ENCODE measurements at regions not wholly inside any gene's neighbourhood (a gene's known extent, or its start where the extent isn't known, plus 50 kb on each side); places are given as distances from the start of the nearest gene placed in this dataset.
"Not testable (repeated sequence)": the region's sequence is repeated elsewhere in the genome, so short reads cannot be mapped to it uniquely, and the experiment has no call there.

DNA sequence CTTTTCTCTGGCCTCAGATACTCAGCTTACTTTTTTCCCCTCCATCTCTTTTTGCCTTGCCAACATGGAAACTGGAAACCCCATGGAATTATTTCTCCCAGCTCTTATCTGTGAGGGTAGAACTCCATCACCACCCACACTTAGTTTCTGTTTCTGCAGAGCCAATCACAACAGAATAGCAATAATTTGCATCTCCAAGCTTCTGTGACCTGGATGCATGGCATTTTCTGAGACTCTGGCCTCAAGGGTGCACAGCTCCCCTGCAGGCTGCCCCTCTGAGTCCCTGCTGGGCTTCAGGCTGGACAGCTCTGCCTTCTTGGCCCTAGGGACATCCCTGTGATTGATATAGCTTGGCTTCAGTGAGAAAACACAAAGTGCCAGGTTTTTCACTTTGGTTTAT lies 316.5 kb upstream of the FZD8 start:
- H3K9ac ChIP-seq (ENCODE audit: control insufficient read depth, insufficient read depth, low read length); H3K4me2 ChIP-seq (ENCODE audit: control insufficient read depth, insufficient read depth); H4K20me1 ChIP-seq (ENCODE audit: control insufficient read depth, insufficient read depth); CTCF ChIA-PET; H3K27me3 ChIP-seq (replicated peaks in 1 of 2; ENCODE audit: control insufficient read depth in 2 of 2, insufficient read depth in 2 of 2, low read length in 1 of 2); H3K36me3 ChIP-seq (ENCODE audit: control insufficient read depth in 2 of 2, insufficient read depth in 2 of 2, low read length in 1 of 2); H2AFZ ChIP-seq (ENCODE audit: control insufficient read depth, low read depth, low read length); DNase-seq (ENCODE audit: low read depth, low spot score); H3K9me3 ChIP-seq (replicated peaks; ENCODE audit: control insufficient read depth, insufficient read depth, low read length); H3K79me2 ChIP-seq (ENCODE audit: control insufficient read depth, insufficient read depth, low read length); H3K27ac ChIP-seq (ENCODE audit: control insufficient read depth, insufficient read depth); in situ Hi-C loops (cut with MboI); FAIRE-seq; H3K4me3 ChIP-seq; intact Hi-C loops (cut with micrococcal nuclease; ENCODE audit: unreplicated experiment); BruUV-seq (replicated peaks); H3K4me1 ChIP-seq (ENCODE audit: control insufficient read depth, insufficient read depth, low read length); ATAC-seq: not testable (repeated sequence)
- ChIA-PET RAD21 (ENCODE audit: unreplicated experiment) (interaction anchor here (0.6 kb wide), 1 partner anchor 182 kb away, joined by 3 read pairs; no protein-coding TSS in a partner anchor), SMC1A (ENCODE audit: uncharacterized antibody, unreplicated experiment) (interaction anchor here (0.8 kb wide), 1 partner anchor 36 kb away, joined by 3 read pairs; no protein-coding TSS in a partner anchor), POLR2A (interaction anchor here (0.6 kb wide), 1 partner anchor 12 kb away, joined by 3 read pairs; no protein-coding TSS in a partner anchor)

DNA sequence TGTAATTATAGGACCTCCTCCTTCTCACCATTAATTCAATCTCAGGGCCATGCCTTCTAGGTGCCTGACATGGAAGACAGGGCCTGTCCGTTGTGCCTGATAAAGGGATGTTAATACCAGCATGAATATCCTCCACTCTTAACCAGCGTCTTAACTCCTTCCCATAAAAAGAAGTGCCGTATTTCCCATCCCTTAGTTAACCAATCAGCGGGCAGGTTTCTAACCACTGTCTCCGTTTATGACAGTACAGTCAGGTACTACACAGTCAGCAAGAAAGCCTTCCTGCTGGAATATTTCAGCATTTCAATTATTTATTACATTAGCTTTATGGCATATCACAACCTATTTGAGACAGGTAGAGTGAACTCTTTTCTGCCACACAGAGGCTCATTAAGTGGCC lies 308.6 kb upstream of the FZD8 start:
- Histone ChIP-seq H3K4me2 (ENCODE audit: control insufficient read depth, insufficient read depth) (no peak overlapping the region), H4K20me1 (ENCODE audit: control insufficient read depth, insufficient read depth) (no peaks in the 10 kb centered on the region), H3K79me2 (ENCODE audit: control insufficient read depth, insufficient read depth, low read length) (no peaks in the 10 kb centered on the region), H3K36me3 (ENCODE audit: control insufficient read depth in 2 of 2, insufficient read depth in 2 of 2, low read length in 1 of 2) (no peaks in the 10 kb centered on the region), H3K4me1 (ENCODE audit: control insufficient read depth, insufficient read depth, low read length) (no peaks in the 10 kb centered on the region), H3K4me3 (no peak overlapping the region), H3K27ac (ENCODE audit: control insufficient read depth, insufficient read depth) (no peak overlapping the region), H3K9me3 (replicated peaks; ENCODE audit: control insufficient read depth, insufficient read depth, low read length) (no peaks in the 10 kb centered on the region), H3K9ac (ENCODE audit: control insufficient read depth, insufficient read depth, low read length) (no peak overlapping the region), H2AFZ (ENCODE audit: control insufficient read depth, low read depth, low read length) (no peak overlapping the region), H3K27me3 (replicated peaks in 1 of 2; ENCODE audit: control insufficient read depth in 2 of 2, insufficient read depth in 2 of 2, low read length in 1 of 2) (no peaks in the 10 kb centered on the region)
- SMC1A ChIA-PET (ENCODE audit: uncharacterized antibody, unreplicated experiment): no interaction called here
- POLR2A ChIA-PET: no interaction called here
- intact Hi-C loops (cut with micrococcal nuclease; ENCODE audit: unreplicated experiment): no loop called here
- ATAC-seq (no peak), FAIRE-seq (no peak), DNase-seq (ENCODE audit: low read depth, low spot score) (no peak)
- RAD21 ChIA-PET (ENCODE audit: unreplicated experiment): no interaction called here
- 19% methylated on average over 5 of the region's 5 CpGs for WGBS (ENCODE audit: insufficient coverage, insufficient replicate concordance, low lambda C conversion rate, missing lambda C conversion rate)
- in situ Hi-C loops (cut with MboI): no loop called here
- no TSS peak for BruUV-seq (replicated peaks)
- CTCF ChIA-PET: no interaction called here
- no peak for TF ChIP-seq RFX5 (IDR thresholded peaks at IDR 0.05; ENCODE audit: low read depth, low read length)
- no peak for TF ChIP-seq BRCA1 (IDR thresholded peaks at IDR 0.05; ENCODE audit: low read depth, low read length)
- TF ChIP-seq, protein P1, sequence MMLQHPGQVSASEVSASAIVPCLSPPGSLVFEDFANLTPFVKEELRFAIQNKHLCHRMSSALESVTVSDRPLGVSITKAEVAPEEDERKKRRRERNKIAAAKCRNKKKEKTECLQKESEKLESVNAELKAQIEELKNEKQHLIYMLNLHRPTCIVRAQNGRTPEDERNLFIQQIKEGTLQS (IDR thresholded peaks at IDR 0.05; ENCODE audit: borderline replicate concordance, extremely low read depth, low read depth, low read length): no peak
- TF ChIP-seq, protein P2, sequence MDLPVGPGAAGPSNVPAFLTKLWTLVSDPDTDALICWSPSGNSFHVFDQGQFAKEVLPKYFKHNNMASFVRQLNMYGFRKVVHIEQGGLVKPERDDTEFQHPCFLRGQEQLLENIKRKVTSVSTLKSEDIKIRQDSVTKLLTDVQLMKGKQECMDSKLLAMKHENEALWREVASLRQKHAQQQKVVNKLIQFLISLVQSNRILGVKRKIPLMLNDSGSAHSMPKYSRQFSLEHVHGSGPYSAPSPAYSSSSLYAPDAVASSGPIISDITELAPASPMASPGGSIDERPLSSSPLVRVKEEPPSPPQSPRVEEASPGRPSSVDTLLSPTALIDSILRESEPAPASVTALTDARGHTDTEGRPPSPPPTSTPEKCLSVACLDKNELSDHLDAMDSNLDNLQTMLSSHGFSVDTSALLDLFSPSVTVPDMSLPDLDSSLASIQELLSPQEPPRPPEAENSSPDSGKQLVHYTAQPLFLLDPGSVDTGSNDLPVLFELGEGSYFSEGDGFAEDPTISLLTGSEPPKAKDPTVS (IDR thresholded peaks at IDR 0.05; ENCODE audit: low read depth, low read length): no peak
- TF ChIP-seq TARDBP (IDR thresholded peaks at IDR 0.05; ENCODE audit: borderline replicate concordance): no peak
- no peak for TF ChIP-seq POU2F2 (IDR thresholded peaks at IDR 0.05; ENCODE audit: borderline replicate concordance, low read depth, low read length)
- no peak for TF ChIP-seq ZZZ3 (IDR thresholded peaks at IDR 0.05; ENCODE audit: control insufficient read depth, insufficient read length, low read depth)
- no peak for TF ChIP-seq KLF5 (IDR thresholded peaks at IDR 0.05; ENCODE audit: partially characterized antibody)
- TF ChIP-seq TAF1 (IDR thresholded peaks at IDR 0.05; ENCODE audit: borderline replicate concordance, low read depth, low read length): no peak
- TF ChIP-seq CBX3 (IDR thresholded peaks at IDR 0.05; ENCODE audit: borderline replicate concordance, low read depth): no peak
- TF ChIP-seq NFIC (IDR thresholded peaks at IDR 0.05; ENCODE audit: low read depth, low read length): no peak
- no peak for TF ChIP-seq IKZF2 (IDR thresholded peaks at IDR 0.05)
- TF ChIP-seq SREBF1 (IDR thresholded peaks at IDR 0.05; ENCODE audit: low read length): no peak
- TF ChIP-seq ASH2L (IDR thresholded peaks at IDR 0.05; ENCODE audit: borderline replicate concordance, low read depth): no peak
- TF ChIP-seq RCOR1 (conservative IDR thresholded peaks at IDR 0.05; ENCODE audit: low read depth, low read length): no peak
- TF ChIP-seq SIN3A (IDR thresholded peaks at IDR 0.05; ENCODE audit: low read depth, low read length): no peak
- TF ChIP-seq IRF4 (IDR thresholded peaks at IDR 0.05; ENCODE audit: low read depth, low read length): no peak
